Left ventricle myocardium inferior (tissue), 1 donor: ENCODE measurements at regions not wholly inside any gene's neighbourhood (a gene's known extent, or its start where the extent isn't known, plus 50 kb on each side); places are given as distances from the start of the nearest gene placed in this dataset.

ENCODE experiments used
- DNase-seq: peaks from one replicate; pipeline ENCODE4 v3.0.0-alpha.2; 2020
- H3K27ac ChIP-seq: fragments of 200-600 bp; replicated peaks from 2 replicates; pipeline ENCODE4 v1.8.0; 2021
- H3K27me3 ChIP-seq: fragments of 200-600 bp; 2 replicates; pipeline ENCODE4 v1.8.0; 2021; ENCODE audit warnings: low read depth
- H3K36me3 ChIP-seq: fragments of 200-600 bp; 2 replicates; pipeline ENCODE4 v1.8.0; 2021
- H3K4me1 ChIP-seq: fragments of 200-600 bp; 2 replicates; pipeline ENCODE4 v1.8.0; 2021
- H3K4me3 ChIP-seq: fragments of 200-600 bp; 2 replicates; pipeline ENCODE4 v1.8.0; 2021; ENCODE audit warnings: mild to moderate bottlenecking, moderate library complexity
- H3K9me3 ChIP-seq: fragments of 200-600 bp; replicated peaks from 2 replicates; pipeline ENCODE4 v1.8.0; 2021
- CTCF ChIP-seq: fragments of 200-600 bp; IDR thresholded peaks from 2 replicates; pipeline ENCODE4 v1.8.0; 2021; ENCODE audit warnings: antibody characterized with exemption, mild to moderate bottlenecking, borderline replicate concordance
- intact Hi-C: fragments of 100-400 bp; cut with micrococcal nuclease; formaldehyde crosslinking; loops from one replicate; pipeline ENCODE4 v1.11.0; 2022
- donor health status: DM: no; HTN: yes; CAD: no; lungs with severe emphysema.

- intact Hi-C loops = no loop called here
Measured at GRCh38 chr16:22614271-22614947, 103.7 kb downstream of the NPIPB5 start.

GRCh38 chr16:22618842-22619241, 108.2 kb downstream of the NPIPB5 start:
- Histone ChIP-seq H3K27ac (no peak overlapping the region), H3K4me1 (no peaks in the 10 kb centered on the region), H3K36me3 (no peaks in the 10 kb centered on the region), H3K9me3 (peaks cover 4% of the 10 kb centered on the region), H3K27me3 (peaks cover 53% of the 10 kb centered on the region), H3K4me3 (no peak overlapping the region)
- intact Hi-C loops = no loop called here
- no peak for TF ChIP-seq CTCF
- DNase-seq = no peak

More at GRCh38 chr16:22614271-22614947, 103.7 kb downstream of the NPIPB5 start:
- Histone ChIP-seq H3K27me3 (peaks cover 21% of the 10 kb centered on the region), H3K36me3 (no peaks in the 10 kb centered on the region), H3K4me3 (no peak overlapping the region), H3K9me3 (peaks cover 8% of the 10 kb centered on the region), H3K4me1 (no peaks in the 10 kb centered on the region), H3K27ac (no peak overlapping the region)
- DNase-seq = no peak
- TF ChIP-seq CTCF = no peak

GRCh38 chr16:22621586-22622155, 111.0 kb downstream of the NPIPB5 start:
- peaks cover 76% of the 10 kb centered on the region for H3K27me3 ChIP-seq
- no peaks in the 10 kb centered on the region for H3K36me3 ChIP-seq
- H3K4me1 ChIP-seq = no peaks in the 10 kb centered on the region
- DNase-seq = no peak
- H3K4me3 ChIP-seq = no peak overlapping the region
- H3K9me3 ChIP-seq = peaks cover 9% of the 10 kb centered on the region
- intact Hi-C loops = no loop called here
- no peak for TF ChIP-seq CTCF
- H3K27ac ChIP-seq = no peak overlapping the region

- Histone ChIP-seq H3K36me3 (no peaks in the 10 kb centered on the region), H3K4me1 (no peaks in the 10 kb centered on the region), H3K9me3 (peaks cover 9% of the 10 kb centered on the region), H3K4me3 (no peak overlapping the region), H3K27me3 (peaks cover 82% of the 10 kb centered on the region), H3K27ac (no peak overlapping the region)
- DNase-seq = no peak
- no peak for TF ChIP-seq CTCF
- intact Hi-C loops = no loop called here
Measured at GRCh38 chr16:22622703-22623102, 112.0 kb downstream of the NPIPB5 start.

GRCh38 chr16:22623351-22623781, 112.7 kb downstream of the NPIPB5 start:
- peaks cover 80% of the 10 kb centered on the region for H3K27me3 ChIP-seq
- no peak for DNase-seq
- no peaks in the 10 kb centered on the region for H3K4me1 ChIP-seq
- no peak overlapping the region for H3K4me3 ChIP-seq
- peaks cover 9% of the 10 kb centered on the region for H3K9me3 ChIP-seq
- H3K36me3 ChIP-seq = no peaks in the 10 kb centered on the region
- TF ChIP-seq CTCF = no peak
- no peak overlapping the region for H3K27ac ChIP-seq
- intact Hi-C loops = no loop called here
